T47D (cell line): ENCODE measurements at regions not wholly inside any gene's neighbourhood (a gene's known extent, or its start where the extent isn't known, plus 50 kb on each side); places are given as distances from the start of the nearest gene placed in this dataset.
A peak's percentile ranks its signal among the peaks of the same experiment; 100 is the strongest.

Source experiments
- DNase-seq, 2 experiments: peaks; one replicate each; pipeline versions ENCODE4 v3.0.0 to v3.0.0-alpha.2; 2011 to 2012; ENCODE audit warnings: low read depth in 1 of 2, low spot score in 1 of 2
- JUND ChIP-seq: IDR thresholded peaks from 2 replicates; pipeline ENCODE4 v1.6.1; 2012; ENCODE audit warnings: low read depth
- in situ Hi-C: cut with HindIII; loops from 2 replicates; pipeline ENCODE4 v1.10.0; 2016; ENCODE audit warnings: low sequenced_read_pairs, low pct_unique_long_range_greater_than_20kb

DNA sequence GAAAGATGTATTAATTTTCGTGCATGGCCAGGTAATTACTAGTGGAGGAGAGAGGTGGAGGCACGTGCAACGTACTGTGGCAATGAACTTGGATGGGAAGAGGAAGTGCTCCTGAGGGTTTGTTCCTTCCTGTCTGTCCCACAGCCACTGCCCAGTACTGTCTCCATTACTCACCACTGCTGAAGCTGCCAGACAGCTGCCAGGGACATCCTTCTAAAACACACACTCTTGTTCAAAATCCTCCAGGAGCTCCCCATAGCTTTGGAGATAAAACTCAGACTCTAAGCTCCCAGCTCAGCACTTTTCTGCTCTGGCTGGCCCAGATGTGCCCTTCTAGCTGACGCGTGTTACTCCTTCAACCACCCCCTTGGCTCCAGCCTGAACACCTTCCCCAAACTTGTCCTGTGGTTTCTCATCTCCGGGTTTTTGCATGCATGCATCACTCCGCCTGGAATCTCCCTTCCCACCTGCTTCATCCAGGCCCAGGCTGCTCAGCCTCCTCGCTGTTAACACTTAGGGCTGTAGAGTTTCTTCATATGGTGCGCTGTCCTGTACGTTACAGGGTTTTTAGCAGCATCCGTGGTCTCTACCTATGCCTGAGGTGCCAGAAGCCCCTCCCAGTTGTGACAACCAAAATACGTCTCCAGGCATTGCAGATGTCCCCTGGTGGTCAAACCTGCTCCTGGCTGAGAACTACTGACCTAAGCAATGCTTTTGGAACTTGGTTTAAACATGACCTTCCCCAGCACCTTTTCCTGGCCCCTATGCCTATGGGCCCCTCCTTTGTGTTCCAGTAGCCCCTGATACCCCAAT lies 69.5 kb downstream of the C11orf91 start:
- in situ Hi-C loops = no loop called here
- peak in 1 of 2 experiments; percentile 19 for DNase-seq

DNA sequence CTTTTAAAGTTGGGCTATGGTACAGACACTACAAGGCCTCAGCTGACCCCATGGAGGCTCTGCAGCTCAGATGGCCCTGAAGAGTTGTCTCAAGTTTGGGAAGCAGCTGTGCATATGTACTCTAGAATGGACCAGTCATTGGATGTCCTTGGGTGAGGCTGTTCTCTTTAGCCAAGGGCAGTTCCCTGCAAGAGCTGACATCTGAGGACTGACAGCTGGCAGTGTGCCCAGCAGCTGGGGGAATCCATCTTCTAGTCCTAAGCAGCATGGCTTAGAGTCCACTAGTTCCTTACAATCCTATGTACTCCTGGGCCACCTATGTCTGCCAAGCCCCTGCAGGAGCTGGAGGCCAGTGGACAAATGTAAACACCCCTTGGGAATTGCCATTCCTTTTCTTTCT lies 76.5 kb downstream of the C11orf91 start:
- in situ Hi-C loops = no loop called here
- TF ChIP-seq JUND = no peak
- DNase-seq = peak in 1 of 2 experiments; percentile 13

More for the DNA sequence above, 69.5 kb downstream of the C11orf91 start:
- no peak for TF ChIP-seq JUND

DNA sequence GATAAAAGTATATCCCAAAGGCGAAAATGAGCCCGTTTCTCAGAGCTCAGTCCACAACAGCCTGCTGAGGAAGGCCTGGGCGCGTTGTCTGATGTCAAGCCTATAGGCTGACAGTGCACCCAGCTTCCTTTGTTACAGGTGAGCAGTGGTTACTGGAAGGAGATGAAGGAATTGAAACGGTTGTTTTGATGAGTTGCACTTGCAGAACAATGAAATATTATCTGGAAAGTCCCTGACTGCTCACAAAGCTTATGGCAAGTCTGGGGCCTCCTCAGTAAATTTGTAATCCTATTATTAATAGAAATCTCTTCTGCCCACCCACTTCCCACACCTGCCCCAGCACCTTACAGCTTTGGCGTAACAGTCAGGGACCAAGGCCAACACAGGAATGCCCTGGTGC lies 77.8 kb downstream of the C11orf91 start:
- no peak for TF ChIP-seq JUND
- in situ Hi-C loops = no loop called here
- DNase-seq = no peak

DNA sequence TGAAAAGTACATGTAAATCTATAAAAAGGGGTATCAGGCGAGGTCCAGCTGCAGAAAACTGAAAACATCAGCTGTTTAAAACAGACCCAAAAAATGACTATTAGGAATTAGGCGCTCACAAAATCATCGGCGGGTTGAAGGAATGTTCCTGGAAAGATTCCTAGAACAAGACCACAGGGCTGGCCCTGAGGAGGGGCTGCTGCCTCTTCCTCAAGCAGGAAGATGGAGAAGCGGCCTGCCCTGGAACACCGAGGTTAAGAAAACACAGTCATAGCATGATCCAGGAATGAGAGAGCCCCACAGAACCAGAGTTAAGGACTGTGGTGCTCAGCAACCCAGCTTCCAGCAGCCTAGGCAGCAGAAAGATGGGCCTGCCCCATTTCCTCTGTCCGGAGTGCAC lies 78.4 kb downstream of the C11orf91 start:
- no peak for DNase-seq
- in situ Hi-C loops = no loop called here
- TF ChIP-seq JUND = no peak

DNA sequence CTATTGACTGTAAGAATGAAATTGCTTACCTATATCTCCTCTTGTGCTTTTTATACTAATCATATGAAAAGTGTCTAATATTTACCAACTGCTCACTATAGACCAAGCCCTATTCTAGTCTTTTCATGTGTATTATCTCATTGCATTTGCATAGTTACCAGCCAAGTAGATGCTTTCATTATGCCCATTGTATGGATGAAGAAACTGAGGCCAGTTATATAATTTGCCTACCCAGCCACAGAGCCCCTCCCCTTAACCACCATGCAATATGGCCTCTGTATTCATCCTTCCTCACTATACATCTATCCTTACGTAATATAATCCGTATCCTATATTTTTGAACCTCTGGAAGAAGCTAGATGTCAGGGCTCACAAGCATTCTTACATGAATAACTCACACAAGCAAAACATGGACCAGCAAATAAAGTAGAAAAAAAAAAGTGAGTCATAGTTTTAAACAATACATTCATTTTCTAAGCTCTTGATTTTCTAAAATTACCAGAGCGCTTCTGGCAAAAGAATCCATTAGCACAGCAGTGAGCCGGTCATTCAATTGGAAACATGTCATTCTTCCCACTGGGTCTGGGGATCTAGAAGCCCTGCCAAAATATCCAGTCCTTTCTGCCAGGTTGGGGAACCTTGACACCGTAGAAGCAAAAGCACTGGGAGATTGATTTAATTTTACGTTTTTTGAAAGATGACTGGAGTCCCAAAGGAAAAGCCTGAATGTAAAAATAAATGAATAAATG lies 80.0 kb downstream of the C11orf91 start:
- no peak for DNase-seq
- no peak for TF ChIP-seq JUND
- in situ Hi-C loops = no loop called here

DNA sequence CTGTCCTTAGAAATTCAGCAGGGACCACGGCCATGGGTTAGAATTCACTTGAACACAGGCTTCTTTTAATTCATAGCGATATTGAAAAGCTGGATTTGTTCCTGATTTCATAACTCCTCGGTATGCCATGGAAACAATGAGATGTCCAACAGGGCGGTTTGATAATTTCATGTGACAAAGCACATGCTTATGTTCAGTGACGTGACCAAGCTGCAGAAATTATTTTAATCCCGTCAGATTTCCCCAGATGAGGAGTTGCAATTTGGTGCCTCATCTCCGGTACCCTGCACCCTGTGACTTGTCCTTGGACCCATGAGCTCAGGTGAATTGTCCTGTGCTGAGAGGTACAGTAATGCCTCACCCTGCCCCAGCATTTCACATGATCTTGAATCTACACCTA lies 81.7 kb downstream of the C11orf91 start:
- no peak for DNase-seq
- TF ChIP-seq JUND = no peak
- in situ Hi-C loops = no loop called here

DNA sequence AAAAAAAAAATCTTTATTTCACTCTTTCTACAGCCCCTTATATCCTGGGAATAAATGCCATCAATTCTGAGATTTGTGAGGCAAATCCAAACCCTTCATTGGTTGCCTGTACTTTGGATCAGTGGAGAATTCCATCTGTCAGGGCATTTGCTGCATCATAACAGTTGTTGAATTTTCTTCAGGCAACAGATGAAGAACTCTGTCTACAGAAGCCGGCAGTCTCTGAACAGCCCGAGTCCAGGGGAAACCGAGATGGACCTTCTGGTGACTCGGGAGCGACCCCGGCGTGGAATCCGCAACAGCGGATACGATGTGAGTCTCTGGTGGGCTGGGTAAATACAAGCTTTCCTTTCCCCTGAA lies 82.3 kb downstream of the C11orf91 start:
- DNase-seq = no peak
- in situ Hi-C loops = no loop called here
- no peak for TF ChIP-seq JUND

DNA sequence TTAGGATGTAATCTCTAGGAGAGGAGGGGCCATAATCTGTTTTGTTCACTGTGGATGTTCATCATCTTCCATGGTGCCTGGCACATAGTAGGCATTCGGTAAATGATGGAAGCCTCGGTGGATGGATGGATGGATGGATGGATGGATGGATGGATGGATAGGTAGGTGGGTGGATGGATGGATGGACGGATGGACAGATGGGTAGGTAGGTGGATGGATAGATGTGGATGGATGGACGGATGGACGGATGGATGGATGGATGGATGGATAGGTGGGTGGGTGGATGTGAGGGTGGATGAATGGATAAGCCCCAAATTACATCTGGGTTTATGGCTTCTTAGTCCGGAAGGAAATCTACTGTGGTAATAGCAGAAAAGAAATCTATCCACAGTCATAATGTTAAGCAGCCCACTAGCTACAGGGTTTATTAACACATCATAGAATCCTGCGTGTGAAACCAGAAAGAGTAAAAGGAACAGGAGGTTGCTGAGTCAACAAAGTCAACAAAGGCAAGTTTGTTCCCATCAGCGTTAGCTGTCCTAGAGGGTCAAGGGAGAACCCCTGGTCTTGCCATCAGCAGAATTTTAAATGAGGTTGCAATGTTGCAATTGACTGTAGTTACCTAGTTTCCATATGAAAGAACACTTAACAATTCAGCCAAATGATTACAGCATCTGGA lies 82.8 kb downstream of the C11orf91 start:
- no peak for TF ChIP-seq JUND
- DNase-seq = no peak

DNA sequence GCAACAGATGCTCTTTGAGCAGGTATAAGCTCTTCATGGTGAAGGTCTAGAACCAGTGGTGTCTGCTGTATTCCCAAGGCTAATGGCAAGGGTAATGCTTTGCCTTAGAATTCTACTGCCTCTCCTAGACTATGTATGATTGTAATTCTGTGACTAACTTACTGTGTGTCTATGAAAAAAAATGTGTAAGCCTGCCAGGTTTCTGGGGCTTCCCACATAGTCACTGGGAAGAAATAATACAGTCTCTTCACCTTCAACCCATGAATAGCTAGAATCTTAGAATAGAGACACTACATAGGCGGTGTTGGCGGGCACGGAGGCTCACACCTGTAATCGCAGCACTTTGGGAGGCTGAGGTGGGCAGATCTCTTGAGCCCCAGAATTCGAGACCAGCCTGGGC lies 84.1 kb downstream of the C11orf91 start:
- no peak for DNase-seq

More for the DNA sequence above, 82.8 kb downstream of the C11orf91 start:
- in situ Hi-C loops = no loop called here

DNA sequence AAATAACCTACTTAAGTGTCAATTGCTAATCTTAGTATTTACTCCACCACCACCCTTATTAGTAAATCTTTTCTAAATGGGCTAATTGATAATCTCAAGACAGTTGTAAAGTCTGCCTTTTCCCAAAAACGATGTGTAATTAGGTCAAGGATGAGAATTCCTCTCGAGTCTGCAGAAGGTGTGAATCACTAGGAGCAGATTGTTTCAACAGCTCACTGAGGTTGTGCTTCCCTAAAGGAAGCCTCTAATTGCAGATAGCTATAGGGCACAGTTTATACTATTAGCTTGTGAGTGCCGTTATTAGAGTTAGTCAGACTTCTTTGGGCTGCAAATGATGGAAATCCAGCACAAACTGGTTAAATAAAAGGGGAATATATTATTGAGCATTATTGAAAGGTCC lies 84.9 kb downstream of the C11orf91 start:
- in situ Hi-C loops = no loop called here
- TF ChIP-seq JUND = no peak
- DNase-seq = no peak

More for the DNA sequence above, 84.1 kb downstream of the C11orf91 start:
- in situ Hi-C loops = no loop called here
- no peak for TF ChIP-seq JUND

DNA sequence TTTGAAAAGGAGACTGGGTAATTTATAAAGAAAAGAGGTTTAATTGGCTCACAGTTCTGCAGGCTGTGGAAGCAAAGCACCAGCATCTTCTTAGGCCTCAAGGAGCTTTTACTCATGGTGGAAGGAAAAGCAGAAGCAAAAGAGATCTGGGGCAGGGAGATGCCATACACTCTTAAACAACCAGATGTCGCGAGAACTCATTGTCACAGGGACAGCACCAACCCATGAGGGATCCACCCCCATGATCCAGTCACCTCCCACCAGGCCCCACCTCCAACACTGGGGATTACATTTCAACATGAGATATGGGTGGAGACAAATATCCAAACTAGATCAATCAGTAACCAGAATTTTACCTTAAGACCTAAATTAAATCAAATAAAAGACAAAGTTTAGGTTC lies 87.2 kb downstream of the C11orf91 start:
- in situ Hi-C loops = no loop called here
- no peak for TF ChIP-seq JUND
- DNase-seq = no peak

DNA sequence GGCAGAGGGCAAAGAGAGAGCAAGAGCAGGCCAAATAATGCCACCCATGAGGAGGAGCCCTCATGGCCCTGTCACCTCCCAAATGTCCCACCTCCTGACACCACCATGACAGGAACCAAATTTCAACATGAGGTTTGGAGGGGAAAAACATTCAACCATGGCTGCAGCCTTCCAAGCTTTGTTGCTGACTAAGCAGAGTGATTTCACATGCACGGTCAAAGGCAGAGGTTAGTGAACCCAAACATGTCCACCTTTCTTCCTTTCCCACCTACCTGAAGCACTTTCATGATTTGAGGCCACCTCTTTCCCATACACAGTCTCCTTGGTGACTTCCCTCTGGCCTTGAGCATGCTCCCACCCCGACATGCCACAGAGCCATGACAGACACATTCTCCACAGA lies 89.7 kb downstream of the C11orf91 start:
- in situ Hi-C loops = no loop called here
- TF ChIP-seq JUND = no peak
- DNase-seq = no peak

DNA sequence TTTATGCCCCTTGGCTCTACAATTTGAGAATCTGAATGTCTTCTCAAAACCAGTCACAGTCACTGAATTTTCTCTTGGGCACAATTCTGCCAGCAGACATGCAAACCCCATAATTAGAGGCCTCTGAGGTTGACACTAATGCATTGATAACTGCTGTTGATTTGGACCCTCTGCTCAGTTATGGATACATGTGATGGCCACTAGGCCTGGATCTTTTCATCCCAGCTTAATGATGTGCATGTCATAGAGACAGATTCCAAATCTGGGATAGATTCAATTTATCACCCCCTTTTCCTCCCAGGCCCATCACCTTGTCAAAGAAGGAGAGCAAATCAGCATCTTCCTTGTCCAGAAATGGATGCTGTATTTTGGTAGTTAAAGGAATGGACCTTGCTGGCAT lies 92.2 kb downstream of the C11orf91 start:
- no peak for TF ChIP-seq JUND
- in situ Hi-C loops = no loop called here
- no peak for DNase-seq
